ENCODE measurements at regions not wholly inside any gene's neighbourhood (a gene's known extent, or its start where the extent isn't known, plus 50 kb on each side); places are given as distances from the start of the nearest gene placed in this dataset.

- TF ChIP-seq CTCF (IDR thresholded peaks at IDR 0.05) = no peak
- no peak for TF ChIP-seq POLR2A (IDR thresholded peaks at IDR 0.05)
These were observed 469.8 kb downstream of the IGSF11 start for GRCh38 chr3:118564800-118565199.

All from lower leg skin (tissue), 3 donors.